ENCODE measurements at regions not wholly inside any gene's neighbourhood (a gene's known extent, or its start where the extent isn't known, plus 50 kb on each side); places are given as distances from the start of the nearest gene placed in this dataset.

DNA sequence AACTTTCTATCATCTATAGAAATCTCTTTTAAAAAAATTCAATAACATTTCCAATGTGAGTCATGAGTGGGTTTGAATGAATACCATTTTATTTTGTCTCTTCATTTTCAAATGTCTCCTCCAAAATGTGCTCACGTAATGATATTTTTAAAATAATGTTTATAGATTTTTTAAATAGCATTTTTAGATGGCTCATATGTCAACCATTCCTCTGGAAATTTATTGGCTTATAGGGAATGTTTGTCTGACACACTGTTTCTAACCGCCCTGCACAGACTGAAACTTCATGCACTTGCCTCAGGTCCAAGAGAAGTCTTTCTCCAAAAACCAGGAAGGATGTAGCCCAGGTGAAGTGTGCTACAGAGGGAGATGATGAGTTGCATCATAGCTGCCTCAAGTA, 88.8 kb upstream of the PLEKHG7 start:
- TF ChIP-seq TCF4 (CRISPR knock-in tag; IDR thresholded peaks at IDR 0.05; ENCODE audit: borderline replicate concordance) (no peak), ZFP30 (CRISPR knock-in tag; IDR thresholded peaks at IDR 0.05) (no peak)
- ATAC-seq: no peak

DNA sequence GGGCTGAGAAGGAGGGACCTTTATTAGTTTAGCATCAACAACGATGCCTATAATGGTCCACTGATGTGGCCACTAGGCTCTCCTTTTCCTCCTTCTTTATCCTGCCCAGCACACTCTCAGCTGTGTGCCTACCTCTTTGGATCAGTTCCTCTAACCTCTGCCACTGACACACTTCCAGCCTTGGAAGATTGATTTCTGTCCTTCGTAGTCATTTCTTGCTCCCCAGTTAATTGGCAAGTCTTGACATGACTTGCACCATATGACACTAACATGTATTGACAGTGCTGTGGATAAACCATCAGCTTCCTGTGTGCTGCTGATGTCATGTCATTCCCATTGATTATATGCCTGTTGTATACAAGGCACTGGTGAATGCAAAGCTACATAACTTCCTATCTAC, 90.2 kb upstream of the PLEKHG7 start:
- TF ChIP-seq GLIS3 (CRISPR knock-in tag; IDR thresholded peaks at IDR 0.05) (no peak), ZNF70 (CRISPR knock-in tag; IDR thresholded peaks at IDR 0.05) (no peak), ZNF8 (CRISPR knock-in tag; IDR thresholded peaks at IDR 0.05) (no peak), ZNF565 (CRISPR knock-in tag; conservative IDR thresholded peaks at IDR 0.05; ENCODE audit: low read depth) (no peak), SNAI2 (CRISPR knock-in tag; IDR thresholded peaks at IDR 0.05) (no peak), OSR1 (CRISPR knock-in tag; IDR thresholded peaks at IDR 0.05) (no peak), ISL1 (CRISPR knock-in tag; IDR thresholded peaks at IDR 0.05) (no peak), PPARA (CRISPR knock-in tag; IDR thresholded peaks at IDR 0.05; ENCODE audit: borderline replicate concordance) (no peak), TOX (CRISPR knock-in tag; IDR thresholded peaks at IDR 0.05; ENCODE audit: borderline replicate concordance) (no peak), ZFP3 (CRISPR knock-in tag; IDR thresholded peaks at IDR 0.05) (no peak), CSDC2 (CRISPR knock-in tag; IDR thresholded peaks at IDR 0.05) (no peak)
- TF ChIP-seq, protein P1, sequence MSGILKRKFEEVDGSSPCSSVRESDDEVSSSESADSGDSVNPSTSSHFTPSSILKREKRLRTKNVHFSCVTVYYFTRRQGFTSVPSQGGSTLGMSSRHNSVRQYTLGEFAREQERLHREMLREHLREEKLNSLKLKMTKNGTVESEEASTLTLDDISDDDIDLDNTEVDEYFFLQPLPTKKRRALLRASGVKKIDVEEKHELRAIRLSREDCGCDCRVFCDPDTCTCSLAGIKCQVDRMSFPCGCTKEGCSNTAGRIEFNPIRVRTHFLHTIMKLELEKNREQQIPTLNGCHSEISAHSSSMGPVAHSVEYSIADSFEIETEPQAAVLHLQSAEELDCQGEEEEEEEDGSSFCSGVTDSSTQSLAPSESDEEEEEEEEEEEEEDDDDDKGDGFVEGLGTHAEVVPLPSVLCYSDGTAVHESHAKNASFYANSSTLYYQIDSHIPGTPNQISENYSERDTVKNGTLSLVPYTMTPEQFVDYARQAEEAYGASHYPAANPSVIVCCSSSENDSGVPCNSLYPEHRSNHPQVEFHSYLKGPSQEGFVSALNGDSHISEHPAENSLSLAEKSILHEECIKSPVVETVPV (CRISPR knock-in tag; IDR thresholded peaks at IDR 0.05): no peak
- no peak for ATAC-seq

DNA sequence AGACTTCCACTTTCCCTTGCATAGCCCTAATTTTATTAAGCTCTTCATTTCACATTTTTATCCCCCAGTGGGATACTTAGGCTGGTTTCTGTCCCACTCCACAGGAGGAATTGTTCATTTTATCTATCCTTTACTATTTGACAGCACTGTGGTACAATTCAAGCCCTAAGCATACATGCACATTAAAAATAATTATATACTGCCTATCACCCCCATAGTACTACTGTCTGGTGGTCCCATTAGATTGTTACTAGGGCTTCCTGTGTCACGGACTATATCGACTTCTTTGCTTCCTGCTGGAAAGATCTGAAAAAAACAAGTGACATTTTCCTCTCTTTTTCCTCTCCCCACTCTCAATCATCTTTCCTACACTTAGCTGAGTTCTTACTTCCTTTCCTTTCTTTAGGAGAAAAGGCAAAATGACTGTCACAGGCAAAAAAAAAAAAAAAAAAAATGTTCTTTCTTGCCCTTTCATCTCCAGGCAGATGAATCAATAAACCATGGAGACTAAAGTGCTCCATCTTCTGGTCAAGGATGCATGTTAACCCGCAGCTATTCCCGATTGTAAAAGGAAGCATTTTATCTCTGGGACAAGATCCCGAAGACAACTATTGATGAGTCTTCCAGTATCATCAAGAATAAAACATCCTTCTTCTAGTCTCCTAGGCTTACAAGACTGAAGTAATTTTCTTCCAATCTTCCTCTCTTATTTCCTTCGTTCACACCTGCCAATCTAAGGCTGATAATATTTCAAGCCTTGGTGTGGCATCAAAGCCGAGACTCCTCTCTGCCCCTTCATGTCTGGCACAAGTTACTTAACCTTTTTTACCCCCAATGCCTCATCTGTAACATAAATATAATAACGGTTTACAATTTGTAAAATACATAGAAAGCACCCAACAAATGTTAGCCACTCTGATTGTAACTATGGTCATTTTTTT, 94.4 kb upstream of the PLEKHG7 start:
- ATAC-seq: peak; percentile 84
- TF ChIP-seq ZFP3 (CRISPR knock-in tag; IDR thresholded peaks at IDR 0.05) (no peak), TCF4 (CRISPR knock-in tag; IDR thresholded peaks at IDR 0.05; ENCODE audit: borderline replicate concordance) (no peak), ZFP30 (CRISPR knock-in tag; IDR thresholded peaks at IDR 0.05) (no peak), ISL1 (CRISPR knock-in tag; IDR thresholded peaks at IDR 0.05) (no peak), GLIS3 (CRISPR knock-in tag; IDR thresholded peaks at IDR 0.05) (no peak), ESRRG (CRISPR knock-in tag; IDR thresholded peaks at IDR 0.05) (no peak), ZNF8 (CRISPR knock-in tag; IDR thresholded peaks at IDR 0.05) (no peak), ZNF70 (CRISPR knock-in tag; IDR thresholded peaks at IDR 0.05) (no peak), ZNF565 (CRISPR knock-in tag; conservative IDR thresholded peaks at IDR 0.05; ENCODE audit: low read depth) (no peak)
- TF ChIP-seq, protein P2, sequence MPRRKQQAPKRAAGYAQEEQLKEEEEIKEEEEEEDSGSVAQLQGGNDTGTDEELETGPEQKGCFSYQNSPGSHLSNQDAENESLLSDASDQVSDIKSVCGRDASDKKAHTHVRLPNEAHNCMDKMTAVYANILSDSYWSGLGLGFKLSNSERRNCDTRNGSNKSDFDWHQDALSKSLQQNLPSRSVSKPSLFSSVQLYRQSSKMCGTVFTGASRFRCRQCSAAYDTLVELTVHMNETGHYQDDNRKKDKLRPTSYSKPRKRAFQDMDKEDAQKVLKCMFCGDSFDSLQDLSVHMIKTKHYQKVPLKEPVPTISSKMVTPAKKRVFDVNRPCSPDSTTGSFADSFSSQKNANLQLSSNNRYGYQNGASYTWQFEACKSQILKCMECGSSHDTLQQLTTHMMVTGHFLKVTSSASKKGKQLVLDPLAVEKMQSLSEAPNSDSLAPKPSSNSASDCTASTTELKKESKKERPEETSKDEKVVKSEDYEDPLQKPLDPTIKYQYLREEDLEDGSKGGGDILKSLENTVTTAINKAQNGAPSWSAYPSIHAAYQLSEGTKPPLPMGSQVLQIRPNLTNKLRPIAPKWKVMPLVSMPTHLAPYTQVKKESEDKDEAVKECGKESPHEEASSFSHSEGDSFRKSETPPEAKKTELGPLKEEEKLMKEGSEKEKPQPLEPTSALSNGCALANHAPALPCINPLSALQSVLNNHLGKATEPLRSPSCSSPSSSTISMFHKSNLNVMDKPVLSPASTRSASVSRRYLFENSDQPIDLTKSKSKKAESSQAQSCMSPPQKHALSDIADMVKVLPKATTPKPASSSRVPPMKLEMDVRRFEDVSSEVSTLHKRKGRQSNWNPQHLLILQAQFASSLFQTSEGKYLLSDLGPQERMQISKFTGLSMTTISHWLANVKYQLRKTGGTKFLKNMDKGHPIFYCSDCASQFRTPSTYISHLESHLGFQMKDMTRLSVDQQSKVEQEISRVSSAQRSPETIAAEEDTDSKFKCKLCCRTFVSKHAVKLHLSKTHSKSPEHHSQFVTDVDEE (CRISPR knock-in tag; IDR thresholded peaks at IDR 0.05): no peak
- TF ChIP-seq, protein P1 (CRISPR knock-in tag; IDR thresholded peaks at IDR 0.05): no peak

DNA sequence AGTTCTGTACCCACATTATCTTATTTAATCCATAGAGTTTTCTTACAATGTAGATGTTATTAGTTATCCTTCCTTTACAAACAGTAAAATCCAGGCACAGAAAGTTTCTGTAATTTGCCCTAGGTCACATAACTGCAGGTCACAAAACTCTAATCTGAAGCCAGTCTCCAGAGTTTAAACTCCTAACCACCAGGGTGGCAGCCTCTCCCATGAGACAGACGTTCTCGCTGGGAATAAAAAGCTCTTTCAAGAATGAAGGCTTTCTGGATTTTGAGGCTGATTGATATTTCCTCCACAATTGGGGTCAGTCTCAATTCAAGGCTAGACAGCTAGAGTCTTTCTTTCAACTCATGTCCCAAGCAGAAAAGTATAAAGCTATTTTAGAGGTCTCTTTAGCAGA, 95.8 kb upstream of the PLEKHG7 start:
- ATAC-seq: no peak
- TF ChIP-seq, protein P3, sequence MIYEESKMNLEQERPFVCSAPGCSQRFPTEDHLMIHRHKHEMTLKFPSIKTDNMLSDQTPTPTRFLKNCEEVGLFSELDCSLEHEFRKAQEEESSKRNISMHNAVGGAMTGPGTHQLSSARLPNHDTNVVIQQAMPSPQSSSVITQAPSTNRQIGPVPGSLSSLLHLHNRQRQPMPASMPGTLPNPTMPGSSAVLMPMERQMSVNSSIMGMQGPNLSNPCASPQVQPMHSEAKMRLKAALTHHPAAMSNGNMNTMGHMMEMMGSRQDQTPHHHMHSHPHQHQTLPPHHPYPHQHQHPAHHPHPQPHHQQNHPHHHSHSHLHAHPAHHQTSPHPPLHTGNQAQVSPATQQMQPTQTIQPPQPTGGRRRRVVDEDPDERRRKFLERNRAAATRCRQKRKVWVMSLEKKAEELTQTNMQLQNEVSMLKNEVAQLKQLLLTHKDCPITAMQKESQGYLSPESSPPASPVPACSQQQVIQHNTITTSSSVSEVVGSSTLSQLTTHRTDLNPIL (CRISPR knock-in tag; IDR thresholded peaks at IDR 0.05; ENCODE audit: low read depth): no peak
- TF ChIP-seq RARB (CRISPR knock-in tag; IDR thresholded peaks at IDR 0.05) (no peak), PPARA (CRISPR knock-in tag; IDR thresholded peaks at IDR 0.05; ENCODE audit: borderline replicate concordance) (no peak), TOX (CRISPR knock-in tag; IDR thresholded peaks at IDR 0.05; ENCODE audit: borderline replicate concordance) (no peak)

Data from SK-N-SH treated with all-trans-retinoic acid at 6 μM for 48 hours (cell line).